ENCODE measurements at regions not wholly inside any gene's neighbourhood (a gene's known extent, or its start where the extent isn't known, plus 50 kb on each side); places are given as distances from the start of the nearest gene placed in this dataset.

GRCh38 chr16:86367291-86368072 is 142.8 kb upstream of the FOXF1 start:
- Mint-ChIP-seq H3K9me3 (no peaks in the 10 kb centered on the region), H3K4me1 (peaks cover 18% of the 10 kb centered on the region), H3K4me3 (no peak overlapping the region), H3K27me3 (ENCODE audit: insufficient read depth, low read depth) (peaks cover 10% of the 10 kb centered on the region), H3K36me3 (no peaks in the 10 kb centered on the region), H3K27ac (no peak overlapping the region)
- H3K27me3 ChIP-seq: no peaks in the 10 kb centered on the region
- DNase-seq (ENCODE audit: low spot score): no peak
- H3K4me2 ChIP-seq: no peak overlapping the region
- H3K79me2 ChIP-seq (ENCODE audit: low read depth): no peaks in the 10 kb centered on the region
- no peaks in the 10 kb centered on the region for H3K36me3 ChIP-seq
- H3K27ac ChIP-seq: no peak overlapping the region
- H3F3A ChIP-seq (ENCODE audit: low read depth): no peaks in the 10 kb centered on the region
- no peaks in the 10 kb centered on the region for H3K4me1 ChIP-seq
- no peak overlapping the region for H3K4me3 ChIP-seq
- no peaks in the 10 kb centered on the region for H4K20me1 ChIP-seq (ENCODE audit: low read depth)
- H3K9ac ChIP-seq: no peak overlapping the region
- no peaks in the 10 kb centered on the region for H3K9me3 ChIP-seq (ENCODE audit: low read depth)
- no peak overlapping the region for H2AFZ ChIP-seq (replicated peaks)
- TF ChIP-seq CTCF (IDR thresholded peaks at IDR 0.05) (no peak), EZH2phosphoT487 (IDR thresholded peaks at IDR 0.05) (no peak), EZH2 (IDR thresholded peaks at IDR 0.05) (no peak)

GRCh38 chr16:86368261-86368660 is 142.1 kb upstream of the FOXF1 start:
- H3K27me3 ChIP-seq: no peaks in the 10 kb centered on the region
- no peaks in the 10 kb centered on the region for H3K79me2 ChIP-seq (ENCODE audit: low read depth)
- no peaks in the 10 kb centered on the region for H4K20me1 ChIP-seq (ENCODE audit: low read depth)
- no peaks in the 10 kb centered on the region for H3F3A ChIP-seq (ENCODE audit: low read depth)
- Mint-ChIP-seq H3K9me3 (no peaks in the 10 kb centered on the region), H3K27me3 (ENCODE audit: insufficient read depth, low read depth) (peaks cover 6% of the 10 kb centered on the region), H3K36me3 (no peaks in the 10 kb centered on the region), H3K4me1 (peaks cover 15% of the 10 kb centered on the region), H3K4me3 (no peak overlapping the region), H3K27ac (no peak overlapping the region)
- no peak overlapping the region for H3K9ac ChIP-seq
- H3K4me1 ChIP-seq: no peaks in the 10 kb centered on the region
- no peak overlapping the region for H3K4me3 ChIP-seq
- TF ChIP-seq CTCF (IDR thresholded peaks at IDR 0.05) (no peak), EZH2phosphoT487 (IDR thresholded peaks at IDR 0.05) (no peak), EZH2 (IDR thresholded peaks at IDR 0.05) (no peak)
- DNase-seq (ENCODE audit: low spot score): no peak
- H3K9me3 ChIP-seq (ENCODE audit: low read depth): no peaks in the 10 kb centered on the region
- no peak overlapping the region for H3K4me2 ChIP-seq
- H2AFZ ChIP-seq (replicated peaks): no peak overlapping the region
- H3K27ac ChIP-seq: no peak overlapping the region
- H3K36me3 ChIP-seq: no peaks in the 10 kb centered on the region

- no peaks in the 10 kb centered on the region for H4K20me1 ChIP-seq (ENCODE audit: low read depth)
- Mint-ChIP-seq H3K4me3 (no peak overlapping the region), H3K9me3 (peaks cover 3% of the 10 kb centered on the region), H3K4me1 (peaks cover 15% of the 10 kb centered on the region), H3K36me3 (peaks cover 2% of the 10 kb centered on the region), H3K27ac (no peak overlapping the region), H3K27me3 (ENCODE audit: insufficient read depth, low read depth) (peaks cover 6% of the 10 kb centered on the region)
- H3K4me2 ChIP-seq: no peak overlapping the region
- H3K79me2 ChIP-seq (ENCODE audit: low read depth): no peaks in the 10 kb centered on the region
- no peaks in the 10 kb centered on the region for H3K9me3 ChIP-seq (ENCODE audit: low read depth)
- no peak for DNase-seq (ENCODE audit: low spot score)
- no peaks in the 10 kb centered on the region for H3K36me3 ChIP-seq
- H3K4me3 ChIP-seq: no peak overlapping the region
- no peak overlapping the region for H3K9ac ChIP-seq
- TF ChIP-seq EZH2phosphoT487 (IDR thresholded peaks at IDR 0.05): no peak
- no peak for TF ChIP-seq EZH2 (IDR thresholded peaks at IDR 0.05)
- TF ChIP-seq CTCF (IDR thresholded peaks at IDR 0.05): no peak
- no peaks in the 10 kb centered on the region for H3K4me1 ChIP-seq
- H3K27me3 ChIP-seq: no peaks in the 10 kb centered on the region
- H3K27ac ChIP-seq: no peak overlapping the region
- H2AFZ ChIP-seq (replicated peaks): no peak overlapping the region
- no peaks in the 10 kb centered on the region for H3F3A ChIP-seq (ENCODE audit: low read depth)
Observed at GRCh38 chr16:86370062-86370461, 140.3 kb upstream of the FOXF1 start.

All from neural progenitor cell (in vitro differentiated cells).